GM12864 (cell line): ENCODE measurements at regions not wholly inside any gene's neighbourhood (a gene's known extent, or its start where the extent isn't known, plus 50 kb on each side); places are given as distances from the start of the nearest gene placed in this dataset.

ENCODE experiments used
- DNase-seq: peaks from one replicate; pipeline ENCODE4 v3.0.0-alpha.2; 2011; ENCODE audit warnings: low read depth
- H3K4me3 ChIP-seq: 2 replicates; pipeline ENCODE4 v1.5.1; 2011; ENCODE audit warnings: mild to moderate bottlenecking, low read depth, low read length, control low read depth
- CTCF ChIP-seq: IDR thresholded peaks from 2 replicates; pipeline ENCODE4 v1.5.1; 2011; ENCODE audit warnings: low read depth, mild to moderate bottlenecking, moderate library complexity, low read length, control low read depth, inconsistent platforms; ENCODE audit errors: missing control alignments

GRCh38 chr3:72324253-72324811, 523.9 kb downstream of the SHQ1 start:
- no peak for DNase-seq
- no peak overlapping the region for H3K4me3 ChIP-seq

GRCh38 chr3:72323773-72324172, 524.5 kb downstream of the SHQ1 start:
- DNase-seq = no peak
- TF ChIP-seq CTCF = no peak
- no peak overlapping the region for H3K4me3 ChIP-seq

More at GRCh38 chr3:72324253-72324811, 523.9 kb downstream of the SHQ1 start:
- no peak for TF ChIP-seq CTCF

GRCh38 chr3:72322264-72322976, 525.8 kb downstream of the SHQ1 start:
- DNase-seq = no peak
- no peak for TF ChIP-seq CTCF
- H3K4me3 ChIP-seq = no peak overlapping the region

- TF ChIP-seq CTCF = no peak
These were observed 527.3 kb downstream of the SHQ1 start for GRCh38 chr3:72320955-72321303.

GRCh38 chr3:72320095-72320954, 527.9 kb downstream of the SHQ1 start:
- DNase-seq = no peak
- no peak for TF ChIP-seq CTCF
- H3K4me3 ChIP-seq = no peak overlapping the region

More at GRCh38 chr3:72320955-72321303, 527.3 kb downstream of the SHQ1 start:
- no peak for DNase-seq
- no peak overlapping the region for H3K4me3 ChIP-seq

- DNase-seq = no peak
- no peak for TF ChIP-seq CTCF
These were observed 528.8 kb downstream of the SHQ1 start for GRCh38 chr3:72319194-72320094.

More at GRCh38 chr3:72319194-72320094, 528.8 kb downstream of the SHQ1 start:
- H3K4me3 ChIP-seq = no peak overlapping the region
